ENCODE measurements at regions not wholly inside any gene's neighbourhood (a gene's known extent, or its start where the extent isn't known, plus 50 kb on each side); places are given as distances from the start of the nearest gene placed in this dataset.

DNA sequence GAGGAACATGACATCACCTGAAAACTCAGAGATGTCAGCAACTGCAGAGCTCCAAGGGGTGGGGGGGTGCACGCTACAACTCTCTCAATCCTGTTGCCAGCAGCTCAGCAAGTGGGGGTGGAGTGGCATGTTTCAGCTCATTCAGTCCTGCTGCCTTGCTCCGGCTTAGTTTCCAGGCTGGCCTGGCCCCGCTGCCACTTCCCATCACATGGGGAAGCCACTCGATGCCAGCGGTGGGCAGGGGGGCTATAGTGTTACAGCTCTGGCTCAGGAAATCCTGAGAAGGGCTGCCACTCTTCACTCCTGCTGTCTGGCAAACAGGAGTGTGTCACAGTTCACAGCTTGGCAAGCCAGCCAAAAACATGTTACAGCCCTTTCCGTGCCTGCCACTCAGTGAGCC is 356.5 kb upstream of the GULP1 start:
- no peak for DNase-seq (ENCODE audit: low read depth)
- TF ChIP-seq, protein P1, sequence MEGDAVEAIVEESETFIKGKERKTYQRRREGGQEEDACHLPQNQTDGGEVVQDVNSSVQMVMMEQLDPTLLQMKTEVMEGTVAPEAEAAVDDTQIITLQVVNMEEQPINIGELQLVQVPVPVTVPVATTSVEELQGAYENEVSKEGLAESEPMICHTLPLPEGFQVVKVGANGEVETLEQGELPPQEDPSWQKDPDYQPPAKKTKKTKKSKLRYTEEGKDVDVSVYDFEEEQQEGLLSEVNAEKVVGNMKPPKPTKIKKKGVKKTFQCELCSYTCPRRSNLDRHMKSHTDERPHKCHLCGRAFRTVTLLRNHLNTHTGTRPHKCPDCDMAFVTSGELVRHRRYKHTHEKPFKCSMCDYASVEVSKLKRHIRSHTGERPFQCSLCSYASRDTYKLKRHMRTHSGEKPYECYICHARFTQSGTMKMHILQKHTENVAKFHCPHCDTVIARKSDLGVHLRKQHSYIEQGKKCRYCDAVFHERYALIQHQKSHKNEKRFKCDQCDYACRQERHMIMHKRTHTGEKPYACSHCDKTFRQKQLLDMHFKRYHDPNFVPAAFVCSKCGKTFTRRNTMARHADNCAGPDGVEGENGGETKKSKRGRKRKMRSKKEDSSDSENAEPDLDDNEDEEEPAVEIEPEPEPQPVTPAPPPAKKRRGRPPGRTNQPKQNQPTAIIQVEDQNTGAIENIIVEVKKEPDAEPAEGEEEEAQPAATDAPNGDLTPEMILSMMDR (IDR thresholded peaks at IDR 0.05; ENCODE audit: insufficient read depth, low read depth, low read length, missing control alignments) = no peak

DNA sequence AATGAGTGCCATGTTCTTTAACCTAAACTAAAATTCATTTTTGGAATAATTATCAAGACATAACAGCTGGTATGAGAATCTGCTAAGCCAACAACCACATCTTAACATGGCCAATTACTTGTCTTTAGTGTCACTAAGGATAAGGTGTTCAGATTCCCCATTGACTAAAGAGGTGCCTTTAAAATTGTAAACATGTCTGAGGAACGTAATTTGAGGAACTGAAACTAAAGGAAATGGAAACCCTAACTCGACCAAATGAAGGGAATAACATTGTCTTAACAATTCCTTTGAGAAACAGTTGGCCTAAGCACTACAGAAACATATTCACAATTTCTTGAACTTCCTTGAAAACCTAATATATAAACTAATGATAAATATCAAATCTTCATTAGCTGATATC is 355.4 kb upstream of the GULP1 start:
- no peak overlapping the region for H3K4me3 ChIP-seq (ENCODE audit: low read length)
- DNase-seq (ENCODE audit: low read depth) = no peak
- TF ChIP-seq, protein P1 (IDR thresholded peaks at IDR 0.05; ENCODE audit: insufficient read depth, low read depth, low read length, missing control alignments) = no peak

More for the DNA sequence above, 356.5 kb upstream of the GULP1 start:
- no peak overlapping the region for H3K4me3 ChIP-seq (ENCODE audit: low read length)

DNA sequence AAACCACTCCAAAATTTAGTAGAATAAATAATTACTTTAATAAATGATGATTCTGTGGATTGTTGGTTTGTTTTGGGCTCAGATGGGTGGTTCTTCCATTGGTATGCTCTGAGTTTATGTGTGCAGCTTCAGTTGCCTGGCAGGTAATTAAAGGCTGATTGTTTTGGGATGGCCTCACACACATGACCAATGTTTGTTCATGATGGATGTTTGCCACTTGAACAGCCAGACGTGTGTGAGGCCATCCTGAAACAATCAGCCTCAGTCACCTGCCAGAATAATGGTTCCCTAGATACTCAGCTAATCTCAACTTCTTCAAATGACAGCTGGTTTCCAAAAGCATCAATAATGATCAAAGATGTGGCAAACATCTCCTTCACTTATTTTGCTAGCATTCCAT is 352.5 kb upstream of the GULP1 start:
- DNase-seq (ENCODE audit: low read depth) = no peak
- H3K4me3 ChIP-seq (ENCODE audit: low read length) = no peak overlapping the region
- TF ChIP-seq, protein P1 (IDR thresholded peaks at IDR 0.05; ENCODE audit: insufficient read depth, low read depth, low read length, missing control alignments) = no peak

DNA sequence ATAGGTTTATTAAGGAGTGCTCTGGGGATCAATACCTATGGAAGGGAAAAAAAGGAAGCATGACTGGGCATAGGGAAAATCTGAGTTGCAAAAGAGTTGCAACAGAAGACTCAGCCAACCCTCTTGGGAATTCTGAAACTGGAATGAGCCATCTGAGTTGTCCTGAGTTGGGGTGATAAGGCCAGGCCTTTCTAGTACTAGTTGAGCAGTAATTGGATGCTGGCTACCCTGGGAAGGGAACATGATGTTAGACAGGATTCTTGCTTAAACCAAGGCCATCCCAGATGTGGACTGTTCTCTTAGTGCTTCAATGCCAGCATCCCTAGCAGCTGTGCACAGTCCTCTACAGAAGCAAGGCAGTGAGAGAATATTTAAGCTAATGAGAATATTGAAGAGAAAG is 348.8 kb upstream of the GULP1 start:
- TF ChIP-seq, protein P1 (IDR thresholded peaks at IDR 0.05; ENCODE audit: insufficient read depth, low read depth, low read length, missing control alignments) = no peak
- no peak overlapping the region for H3K4me3 ChIP-seq (ENCODE audit: low read length)
- no peak for DNase-seq (ENCODE audit: low read depth)

DNA sequence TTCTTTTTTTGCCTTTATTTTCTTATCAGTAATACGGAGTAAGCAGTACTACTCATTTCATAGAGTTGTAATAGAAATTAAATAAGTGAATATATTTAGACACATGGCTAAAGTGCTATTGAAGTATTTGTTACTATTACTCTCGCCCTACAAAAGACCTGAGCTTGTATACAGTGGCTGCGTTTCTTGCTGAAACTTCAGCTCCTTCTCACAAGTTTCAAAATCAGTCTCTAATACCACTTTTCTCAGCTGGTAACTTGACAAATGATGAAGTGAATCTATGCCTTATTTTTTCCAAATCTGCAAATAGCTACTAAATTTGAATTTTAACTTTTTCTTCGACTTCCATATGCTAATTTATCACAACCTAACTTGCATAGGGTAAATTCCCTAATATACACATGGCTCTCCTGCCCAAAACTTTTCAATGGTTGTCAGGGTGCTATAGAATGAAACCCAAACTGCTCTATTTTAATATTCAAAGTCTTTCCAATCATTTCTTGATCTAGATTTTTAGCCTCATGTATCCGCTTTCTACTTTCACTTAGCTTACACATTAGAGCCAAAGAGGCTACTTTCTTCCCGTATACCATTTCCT is 347.8 kb upstream of the GULP1 start:
- no peak for DNase-seq (ENCODE audit: low read depth)
- TF ChIP-seq, protein P1 (IDR thresholded peaks at IDR 0.05; ENCODE audit: insufficient read depth, low read depth, low read length, missing control alignments) = no peak
- no peak overlapping the region for H3K4me3 ChIP-seq (ENCODE audit: low read length)

DNA sequence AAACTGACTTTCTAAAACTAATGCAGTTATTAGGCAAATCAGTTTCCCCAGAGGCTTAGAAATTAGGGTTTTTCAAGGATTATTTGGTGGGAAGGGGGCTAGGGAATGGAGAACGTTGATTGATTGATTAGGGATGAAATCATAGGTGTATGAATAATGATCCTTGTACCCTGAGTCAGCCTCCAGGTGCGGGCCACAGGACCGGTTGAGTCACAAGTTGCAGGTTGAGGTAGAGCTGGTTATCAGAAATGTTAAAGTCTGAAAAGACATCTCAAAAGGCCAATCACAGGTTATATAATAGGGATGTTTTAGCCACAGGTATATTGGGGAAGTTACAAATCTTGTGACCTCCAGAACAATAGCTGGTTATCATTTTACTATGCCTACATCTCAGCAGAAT is 341.8 kb upstream of the GULP1 start:
- TF ChIP-seq, protein P1 (IDR thresholded peaks at IDR 0.05; ENCODE audit: insufficient read depth, low read depth, low read length, missing control alignments) = no peak

More for the DNA sequence above, 341.8 kb upstream of the GULP1 start:
- DNase-seq (ENCODE audit: low read depth) = no peak
- H3K4me3 ChIP-seq (ENCODE audit: low read length) = no peak overlapping the region
